AG20443 (cell line): ENCODE measurements at regions not wholly inside any gene's neighbourhood (a gene's known extent, or its start where the extent isn't known, plus 50 kb on each side); places are given as distances from the start of the nearest gene placed in this dataset.
"Not testable (repeated sequence)": the region's sequence is repeated elsewhere in the genome, so short reads cannot be mapped to it uniquely, and the experiment has no call there.

Experiments used
- DNase-seq: peaks from one replicate; pipeline ENCODE4 v3.0.0; 2012; ENCODE audit warnings: low spot score, mixed read lengths

- no peak for DNase-seq
Observed at GRCh38 chr13:50419331-50419865, 404.2 kb downstream of the KCNRG start.

- no peak for DNase-seq
Observed at GRCh38 chr13:50419896-50420295, 404.7 kb downstream of the KCNRG start.

- DNase-seq: no peak
Observed at GRCh38 chr13:50420718-50421472, 405.7 kb downstream of the KCNRG start.

- no peak for DNase-seq
Observed at GRCh38 chr13:50421473-50422130, 406.4 kb downstream of the KCNRG start.

- DNase-seq: no peak
Observed at GRCh38 chr13:50422181-50423148, 407.2 kb downstream of the KCNRG start.

GRCh38 chr13:50424993-50425392, 409.7 kb downstream of the KCNRG start:
- no peak for DNase-seq

GRCh38 chr13:50425772-50426171, 410.5 kb downstream of the KCNRG start:
- DNase-seq: no peak

GRCh38 chr13:50426927-50427326, 411.7 kb downstream of the KCNRG start:
- DNase-seq: no peak

GRCh38 chr13:50427511-50427910, 412.3 kb downstream of the KCNRG start:
- DNase-seq: not testable (repeated sequence)

- no peak for DNase-seq
Observed at GRCh38 chr13:50428183-50428877, 413.1 kb downstream of the KCNRG start.

- DNase-seq: no peak
Observed at GRCh38 chr13:50435011-50435410, 408.5 kb downstream of the DLEU7 start.

GRCh38 chr13:50437252-50437651, 406.2 kb downstream of the DLEU7 start:
- no peak for DNase-seq

GRCh38 chr13:50438351-50438750, 405.1 kb downstream of the DLEU7 start:
- no peak for DNase-seq

GRCh38 chr13:50441130-50441529, 402.4 kb downstream of the DLEU7 start:
- DNase-seq: no peak

- no peak for DNase-seq
Observed at GRCh38 chr13:50444726-50445125, 398.8 kb downstream of the DLEU7 start.

GRCh38 chr13:50446611-50447010, 396.9 kb downstream of the DLEU7 start:
- DNase-seq: no peak

GRCh38 chr13:50448535-50448998, 394.9 kb downstream of the DLEU7 start:
- DNase-seq: no peak

- DNase-seq: no peak
Observed at GRCh38 chr13:50449465-50449864, 394.0 kb downstream of the DLEU7 start.

GRCh38 chr13:50450279-50450678, 393.2 kb downstream of the DLEU7 start:
- no peak for DNase-seq

- DNase-seq: no peak
Observed at GRCh38 chr13:50451609-50452008, 391.9 kb downstream of the DLEU7 start.

- DNase-seq: no peak
Observed at GRCh38 chr13:50452028-50452427, 391.5 kb downstream of the DLEU7 start.
